GM18519 (cell line): ENCODE measurements at regions not wholly inside any gene's neighbourhood (a gene's known extent, or its start where the extent isn't known, plus 50 kb on each side); places are given as distances from the start of the nearest gene placed in this dataset.
A peak's percentile ranks its signal among the peaks of the same experiment; 100 is the strongest.

Experiments used
- ATAC-seq: cut with Tn5 transposase; IDR thresholded peaks from one replicate; pipeline ENCODE4 v1.9.1; 2021; ENCODE audit warnings: mild to moderate bottlenecking, moderate library complexity; ENCODE audit not compliant: unreplicated experiment, low FRiP score

GRCh38 chrX:23524467-23524866, 142.8 kb upstream of the PRDX4 start:
- ATAC-seq, result no peak

GRCh38 chrX:23525531-23525930, 141.8 kb upstream of the PRDX4 start:
- no peak for ATAC-seq

GRCh38 chrX:23540532-23540931, 126.8 kb upstream of the PRDX4 start:
- no peak for ATAC-seq

- ATAC-seq, result no peak
Observed at GRCh38 chrX:23548164-23548563, 119.1 kb upstream of the PRDX4 start.

- ATAC-seq, result no peak
Observed at GRCh38 chrX:23552303-23552702, 115.0 kb upstream of the PRDX4 start.

GRCh38 chrX:23554304-23554703, 113.0 kb upstream of the PRDX4 start:
- ATAC-seq, result no peak

GRCh38 chrX:23557070-23557469, 110.2 kb upstream of the PRDX4 start:
- ATAC-seq, result no peak

GRCh38 chrX:23559975-23560374, 107.3 kb upstream of the PRDX4 start:
- no peak for ATAC-seq

GRCh38 chrX:23570674-23571343, 96.5 kb upstream of the PRDX4 start:
- no peak for ATAC-seq

GRCh38 chrX:23575281-23575680, 92.0 kb upstream of the PRDX4 start:
- ATAC-seq, result no peak

- ATAC-seq, result no peak
Observed at GRCh38 chrX:23578079-23578478, 89.2 kb upstream of the PRDX4 start.

GRCh38 chrX:23589496-23589895, 77.8 kb upstream of the PRDX4 start:
- no peak for ATAC-seq

GRCh38 chrX:23592741-23593140, 74.6 kb upstream of the PRDX4 start:
- ATAC-seq, result no peak

GRCh38 chrX:23598575-23598974, 68.7 kb upstream of the PRDX4 start:
- ATAC-seq, result no peak

- no peak for ATAC-seq
Observed at GRCh38 chrX:23603501-23603900, 63.8 kb upstream of the PRDX4 start.

GRCh38 chrX:23610495-23610894, 56.8 kb upstream of the PRDX4 start:
- ATAC-seq, result no peak

- no peak for ATAC-seq
Observed at GRCh38 chrX:23612846-23613245, 54.4 kb upstream of the PRDX4 start.

GRCh38 chrX:23616361-23616760, 50.9 kb upstream of the PRDX4 start:
- ATAC-seq, result peak; percentile 49
